Heart left ventricle (tissue), 16 donors: ENCODE measurements at regions not wholly inside any gene's neighbourhood (a gene's known extent, or its start where the extent isn't known, plus 50 kb on each side); places are given as distances from the start of the nearest gene placed in this dataset.

Experiments
- ATAC-seq, 4 donors: fragments of 200-7000 bp; cut with Tn5 transposase; one replicate each; pipeline ENCODE4 v1.9.1; 2020 to 2022; ENCODE audit warnings: moderate library complexity in 4 of 4, mild to moderate bottlenecking in 3 of 4, moderate number of reproducible peaks in 1 of 4
- DNase-seq, 5 donors: peaks; one replicate each; pipeline ENCODE4 v3.0.0-alpha.2; 2020
- H3K27ac ChIP-seq, 12 donors: fragments of 200-600 bp; sonication (generic) in 4 of 12; one replicate each; pipeline versions ENCODE4 v1.5.0 to v1.8.0; 2016 to 2022; ENCODE audit warnings: mild to moderate bottlenecking in 2 of 12
- H3K27me3 ChIP-seq, 9 donors: fragments of 200-600 bp; sonication (generic) in 2 of 9; one replicate each; pipeline versions ENCODE4 v1.5.1 to v1.8.0; 2016 to 2022; ENCODE audit warnings: mild to moderate bottlenecking in 3 of 9
- H3K36me3 ChIP-seq, 9 donors: fragments of 200-600 bp; sonication (generic) in 2 of 9; one replicate each; pipeline versions ENCODE4 v1.5.0 to v1.8.0; 2018 to 2022; ENCODE audit warnings: mild to moderate bottlenecking in 2 of 9
- H3K4me1 ChIP-seq, 12 donors: fragments of 200-600 bp; sonication (generic) in 4 of 12; one replicate each; pipeline versions ENCODE4 v1.5.0 to v1.8.0; 2016 to 2022; ENCODE audit warnings: mild to moderate bottlenecking in 3 of 12
- H3K4me3 ChIP-seq, 12 donors: fragments of 200-600 bp; sonication (generic) in 4 of 12; one replicate each; pipeline versions ENCODE4 v1.5.0 to v1.8.0; 2017 to 2022; ENCODE audit warnings: mild to moderate bottlenecking in 9 of 12, moderate library complexity in 4 of 12
- H3K9me3 ChIP-seq, 12 donors: fragments of 200-600 bp; sonication (generic) in 4 of 12; one replicate each; pipeline versions ENCODE4 v1.5.0 to v1.8.0; 2016 to 2022; ENCODE audit warnings: mild to moderate bottlenecking in 1 of 12
- CTCF ChIP-seq, 12 donors: fragments of 200-600 bp; sonication (generic) in 4 of 12; IDR thresholded peaks; one replicate each; pipeline versions ENCODE4 v1.5.0 to v1.8.0; 2018 to 2022; ENCODE audit warnings: antibody characterized with exemption in 12 of 12, mild to moderate bottlenecking in 5 of 12
- POLR2A ChIP-seq, 2 donors: fragments of 450-650 bp; IDR thresholded peaks; one replicate each; pipeline ENCODE4 v1.6.1; 2017; ENCODE audit warnings: antibody characterized with exemption in 2 of 2, mild to moderate bottlenecking in 2 of 2, moderate library complexity in 2 of 2
- WGBS, 4 donors: extraction: QIAGEN DNeasy Blood & Tissue Kit in 2 of 4; methylation state at CpG; one replicate each; pipeline versions ENCODE4 v1.1.5 to v1.1.7; 2013 to 2018; 5-methylcytosine and 5-hydroxymethylcytosine counted together
- intact Hi-C, 10 donors: fragments of 100-400 bp; cut with DNase I; formaldehyde crosslinking; loops; one replicate each; pipeline versions ENCODE4 v1.11.1 to v1.14.2; 2022
- donor health status: ischemic (EF 13 %, LVEDD 7.1; RV severe dilation, severe dysfunction).
- donor health status: healthy with polysubstance abuse.
- donor health status: DM: no; HTN: yes; CAD: no.
- donor health status: DM: no; HTN: no; CAD: no.
- donor health status: ischemic (EF 25% LVEDD 6.9; RV normal size, moderate dysfunction).
- donor health status: ischemic (EF 25% LVEDD 5.7; RV mildly dilated, moderate dysfunction).
- donor health status: healthy.
- donor health status: DM: yes; HTN: yes; CAD: no.
- donor health status: ischemic (EF 35%, LVEDD 5.7; RV mildly dilated, moderate dysfunction).
- donor health status: nonischemic (EF 11% LVEDD 7.7; RV severe dilation, severe dysfunction).
- donor health status: DM: yes; HTN: yes; CAD: no.
- donor health status: PGD.
- donor health status: ischemic (EF 29% LVEDD 5.4; RV normal size, mild dysfunction).
- donor health status: nonischemic (EF 23%, LVEDD 6.1; RV moderate dilation, normal function).

- ATAC-seq (no peak), DNase-seq (no peak)
- TF ChIP-seq CTCF (IDR thresholded peaks at IDR 0.05) (no peak), POLR2A (IDR thresholded peaks at IDR 0.05) (no peak)
- H3K27ac ChIP-seq: no peak overlapping the region
- no peak overlapping the region for H3K4me3 ChIP-seq
- H3K36me3 ChIP-seq: no peaks in the 10 kb centered on the region
- no peaks in the 10 kb centered on the region for H3K9me3 ChIP-seq
- H3K4me1 ChIP-seq: peaks cover 0 to 3% (median 0%) of the 10 kb centered on the region in 12 donors
- intact Hi-C loops: no loop called here
- 81 to 89% (median 82%) methylated on average over 1 of the region's 1 CpG for WGBS, 4 donors
- H3K27me3 ChIP-seq: no peaks in the 10 kb centered on the region
Measured at GRCh38 chr12:77402716-77403115, 337.3 kb upstream of the E2F7 start.

DNA sequence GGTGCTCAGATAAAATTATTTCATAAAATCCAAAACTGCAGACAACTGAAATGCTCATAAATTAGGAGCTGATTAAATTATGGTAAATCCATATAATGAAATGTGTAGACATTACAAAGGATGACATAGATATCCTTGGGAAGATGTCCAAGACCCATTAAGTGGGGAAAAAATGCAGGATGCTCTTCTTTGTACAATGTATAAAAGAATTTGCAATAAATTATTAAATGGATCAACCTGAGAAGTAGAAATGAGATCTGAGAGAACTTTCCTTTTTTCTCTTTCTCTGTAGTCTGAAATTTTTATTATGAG is 336.4 kb upstream of the E2F7 start:
- peaks cover 0 to 3% (median 0%) of the 10 kb centered on the region in 12 donors for H3K4me1 ChIP-seq
- ATAC-seq: no peak
- no peaks in the 10 kb centered on the region for H3K27me3 ChIP-seq
- no peak overlapping the region for H3K4me3 ChIP-seq
- no peaks in the 10 kb centered on the region for H3K9me3 ChIP-seq
- DNase-seq: no peak
- TF ChIP-seq CTCF (IDR thresholded peaks at IDR 0.05) (no peak), POLR2A (IDR thresholded peaks at IDR 0.05) (no peak)
- H3K27ac ChIP-seq: no peak overlapping the region
- H3K36me3 ChIP-seq: no peaks in the 10 kb centered on the region
- intact Hi-C loops: no loop called here

DNA sequence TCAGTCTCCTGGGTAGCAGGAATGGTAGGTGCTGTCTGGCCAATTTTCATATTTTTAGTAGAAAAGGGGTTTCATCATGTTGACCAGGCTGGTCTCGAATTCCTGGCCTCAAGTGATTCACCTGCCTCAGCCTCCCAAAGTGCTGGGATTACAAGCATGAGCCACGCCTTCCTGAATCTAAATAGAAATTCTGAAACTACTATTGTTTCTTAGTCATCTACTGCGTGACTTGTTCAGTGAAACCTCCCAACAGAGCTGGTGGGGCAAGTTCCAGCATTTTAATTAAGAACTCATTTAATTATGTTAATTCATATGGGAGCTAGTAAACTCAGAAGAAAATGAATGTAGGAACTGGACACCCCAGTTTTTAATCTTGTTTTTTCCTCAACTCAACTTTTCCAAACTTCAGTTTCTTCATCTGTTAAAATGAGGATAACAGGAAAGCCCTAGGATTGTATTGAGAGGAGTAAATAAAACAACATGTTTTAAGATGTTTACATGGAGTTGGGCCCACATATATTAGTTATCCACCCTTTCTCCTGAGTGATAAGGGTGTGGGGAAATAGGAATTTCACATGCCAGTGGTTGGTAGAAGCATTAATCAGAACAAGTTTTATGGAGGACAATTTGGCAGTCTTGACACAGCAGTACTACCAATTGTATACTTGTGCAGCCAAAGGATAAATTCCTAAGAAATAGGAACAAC is 335.8 kb upstream of the E2F7 start:
- H3K4me3 ChIP-seq: no peak overlapping the region
- no peaks in the 10 kb centered on the region for H3K27me3 ChIP-seq
- WGBS, 4 donors: 95 to 99% (median 97%) methylated on average over 3 of the region's 3 CpGs
- H3K27ac ChIP-seq: no peak overlapping the region
- H3K9me3 ChIP-seq: no peaks in the 10 kb centered on the region
- TF ChIP-seq POLR2A (IDR thresholded peaks at IDR 0.05): no peak
- TF ChIP-seq CTCF (IDR thresholded peaks at IDR 0.05): no peak
- peaks cover 0 to 3% (median 0%) of the 10 kb centered on the region in 12 donors for H3K4me1 ChIP-seq
- ATAC-seq (no peak), DNase-seq (no peak)
- intact Hi-C loops: no loop called here
- no peaks in the 10 kb centered on the region for H3K36me3 ChIP-seq

DNA sequence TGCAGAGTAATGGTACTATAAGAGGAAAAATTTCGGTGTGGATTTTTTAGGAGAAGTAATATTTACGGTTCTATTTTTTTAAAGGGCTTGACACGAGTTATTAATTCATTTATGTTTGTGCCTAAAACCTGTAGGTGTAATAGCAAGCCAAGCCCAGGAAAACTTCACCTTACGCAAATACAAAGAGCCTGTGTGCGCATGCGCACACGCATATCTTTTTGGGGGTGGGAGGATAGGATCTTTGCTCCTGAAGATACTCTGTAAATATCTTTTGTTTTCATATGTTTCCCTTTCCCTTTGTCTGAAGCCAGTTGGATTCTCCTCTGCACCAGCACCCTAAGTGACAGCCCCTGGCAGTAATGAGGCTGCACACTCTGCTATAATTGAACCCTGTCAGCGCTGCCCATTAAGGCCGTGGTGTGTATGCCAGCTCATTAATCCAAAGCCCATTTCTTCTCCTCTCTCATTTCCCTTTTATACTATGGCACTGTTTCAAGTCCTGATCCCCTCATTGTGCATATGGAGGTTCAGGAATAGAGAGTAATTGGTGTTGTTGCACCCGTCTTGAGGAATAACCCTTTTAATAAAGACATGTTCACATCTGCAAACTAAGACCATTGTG is 327.2 kb upstream of the E2F7 start:
- H3K27me3 ChIP-seq: no peaks in the 10 kb centered on the region
- ATAC-seq (no peak), DNase-seq (no peak)
- peaks cover 0 to under 1% (median 0%) of the 10 kb centered on the region in 12 donors for H3K4me1 ChIP-seq
- H3K9me3 ChIP-seq: no peaks in the 10 kb centered on the region
- TF ChIP-seq POLR2A (IDR thresholded peaks at IDR 0.05) (no peak), CTCF (IDR thresholded peaks at IDR 0.05) (no peak)
- no peak overlapping the region for H3K27ac ChIP-seq
- WGBS, 4 donors: 90 to 94% (median 93%) methylated on average over 10 of the region's 10 CpGs
- no peaks in the 10 kb centered on the region for H3K36me3 ChIP-seq
- no peak overlapping the region for H3K4me3 ChIP-seq
- intact Hi-C loops: no loop called here
